ENCODE measurements at regions not wholly inside any gene's neighbourhood (a gene's known extent, or its start where the extent isn't known, plus 50 kb on each side); places are given as distances from the start of the nearest gene placed in this dataset.

DNA sequence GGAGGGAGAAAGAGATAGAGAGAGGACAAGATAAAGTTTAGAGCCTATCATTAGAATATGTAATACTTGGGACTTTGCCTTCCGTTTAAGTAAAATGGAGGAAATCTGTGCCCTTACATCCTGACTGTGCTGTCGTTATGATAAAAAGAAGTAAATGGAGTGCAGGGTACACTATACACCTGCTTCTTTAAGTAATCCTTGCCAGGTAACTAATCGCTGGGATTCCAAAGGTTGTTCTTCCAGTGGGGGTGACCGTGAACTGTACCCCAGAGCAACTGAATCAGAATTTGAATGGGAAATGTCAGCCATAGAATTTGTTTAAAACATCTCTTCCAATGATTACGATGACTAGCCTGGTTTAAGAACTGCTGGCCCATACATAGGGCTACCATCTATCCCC, 126.1 kb upstream of the EEA1 start:
- no TSS peak for BruUV-seq (replicated peaks)
- no peak for DNase-seq (ENCODE audit: low read depth, low spot score)
- RAD21 ChIA-PET (ENCODE audit: low non-redundant PET in 1 of 2, low total read pairs in 2 of 2, uncharacterized antibody in 2 of 2, unreplicated experiment in 2 of 2) = no interaction called here
- CTCF ChIA-PET = no interaction called here
- no peak for TF ChIP-seq SP1 (IDR thresholded peaks at IDR 0.05; ENCODE audit: low read depth)
- TF ChIP-seq, protein P1, sequence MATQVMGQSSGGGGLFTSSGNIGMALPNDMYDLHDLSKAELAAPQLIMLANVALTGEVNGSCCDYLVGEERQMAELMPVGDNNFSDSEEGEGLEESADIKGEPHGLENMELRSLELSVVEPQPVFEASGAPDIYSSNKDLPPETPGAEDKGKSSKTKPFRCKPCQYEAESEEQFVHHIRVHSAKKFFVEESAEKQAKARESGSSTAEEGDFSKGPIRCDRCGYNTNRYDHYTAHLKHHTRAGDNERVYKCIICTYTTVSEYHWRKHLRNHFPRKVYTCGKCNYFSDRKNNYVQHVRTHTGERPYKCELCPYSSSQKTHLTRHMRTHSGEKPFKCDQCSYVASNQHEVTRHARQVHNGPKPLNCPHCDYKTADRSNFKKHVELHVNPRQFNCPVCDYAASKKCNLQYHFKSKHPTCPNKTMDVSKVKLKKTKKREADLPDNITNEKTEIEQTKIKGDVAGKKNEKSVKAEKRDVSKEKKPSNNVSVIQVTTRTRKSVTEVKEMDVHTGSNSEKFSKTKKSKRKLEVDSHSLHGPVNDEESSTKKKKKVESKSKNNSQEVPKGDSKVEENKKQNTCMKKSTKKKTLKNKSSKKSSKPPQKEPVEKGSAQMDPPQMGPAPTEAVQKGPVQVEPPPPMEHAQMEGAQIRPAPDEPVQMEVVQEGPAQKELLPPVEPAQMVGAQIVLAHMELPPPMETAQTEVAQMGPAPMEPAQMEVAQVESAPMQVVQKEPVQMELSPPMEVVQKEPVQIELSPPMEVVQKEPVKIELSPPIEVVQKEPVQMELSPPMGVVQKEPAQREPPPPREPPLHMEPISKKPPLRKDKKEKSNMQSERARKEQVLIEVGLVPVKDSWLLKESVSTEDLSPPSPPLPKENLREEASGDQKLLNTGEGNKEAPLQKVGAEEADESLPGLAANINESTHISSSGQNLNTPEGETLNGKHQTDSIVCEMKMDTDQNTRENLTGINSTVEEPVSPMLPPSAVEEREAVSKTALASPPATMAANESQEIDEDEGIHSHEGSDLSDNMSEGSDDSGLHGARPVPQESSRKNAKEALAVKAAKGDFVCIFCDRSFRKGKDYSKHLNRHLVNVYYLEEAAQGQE (IDR thresholded peaks at IDR 0.05; ENCODE audit: low read depth) = no peak
- TF ChIP-seq POLR2AphosphoS5 (IDR thresholded peaks at IDR 0.05; ENCODE audit: low read depth, low read length) = no peak
- no peak for TF ChIP-seq RAD21 (IDR thresholded peaks at IDR 0.05; ENCODE audit: low read depth)
- no peak for TF ChIP-seq SIN3A (IDR thresholded peaks at IDR 0.05; ENCODE audit: low read depth)
- H3K27me3 ChIP-seq (ENCODE audit: insufficient read depth, low read length) = no peaks in the 10 kb centered on the region
- no peak overlapping the region for H3K9ac ChIP-seq (ENCODE audit: low read length)
- no peak overlapping the region for H2AFZ ChIP-seq (ENCODE audit: low read depth, low read length, poor library complexity, severe bottlenecking)
- H3K79me2 ChIP-seq (ENCODE audit: insufficient read depth, low read length) = no peaks in the 10 kb centered on the region
- ATAC-seq = no peak
- POLR2A ChIA-PET = no interaction called here
- intact Hi-C loops (cut with micrococcal nuclease) = no loop called here
- no peaks in the 10 kb centered on the region for H3K36me3 ChIP-seq (ENCODE audit: control insufficient read depth in 1 of 2, insufficient read depth in 2 of 2, low read length in 2 of 2)
- H3K27ac ChIP-seq (ENCODE audit: low read depth, low read length) = no peak overlapping the region
- H3K4me2 ChIP-seq (ENCODE audit: low read length) = no peak overlapping the region
- H3K9me3 ChIP-seq (ENCODE audit: control insufficient read depth in 1 of 2, insufficient read depth in 1 of 2, low read depth in 1 of 2, low read length in 2 of 2) = no peaks in the 10 kb centered on the region
- H4K20me1 ChIP-seq (ENCODE audit: insufficient read depth) = no peaks in the 10 kb centered on the region
- no peaks in the 10 kb centered on the region for H3K9me2 ChIP-seq (ENCODE audit: insufficient read depth)
- H3K4me3 ChIP-seq (replicated peaks in 1 of 2; ENCODE audit: low read depth in 1 of 2, low read length in 2 of 2) = no peak overlapping the region
- peaks cover 6% of the 10 kb centered on the region in 2 experiments; a peak in 3 of 4 replicates for H3K4me1 ChIP-seq (ENCODE audit: control insufficient read depth in 1 of 2, insufficient read depth in 2 of 2, low read length in 2 of 2)

DNA sequence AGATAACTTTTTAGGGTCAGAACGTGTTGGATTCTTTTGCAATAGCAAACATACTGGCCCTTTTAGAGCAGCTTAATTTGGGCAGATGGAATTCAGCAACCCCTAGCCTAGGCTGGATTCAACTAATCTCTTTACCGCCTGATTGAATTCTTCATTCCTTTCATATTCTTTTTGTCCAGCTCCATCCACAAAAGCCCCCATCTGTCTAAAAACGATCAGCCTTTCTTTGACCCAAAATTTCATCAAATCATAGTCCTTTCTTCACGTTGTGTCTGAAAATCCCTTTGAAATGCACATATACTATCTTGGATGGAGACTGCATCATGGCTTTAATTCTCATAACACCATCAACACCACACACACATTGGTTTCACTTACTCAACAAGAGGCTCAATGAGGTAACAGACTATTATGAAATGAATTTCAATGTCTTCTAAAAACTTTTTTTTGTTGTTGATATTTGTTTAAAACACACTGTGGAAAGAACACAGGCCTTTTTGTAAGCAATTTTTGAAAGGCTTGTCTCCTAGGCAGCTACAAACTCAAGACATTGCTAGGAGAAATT, 128.0 kb upstream of the EEA1 start:
- no TSS peak for BruUV-seq (replicated peaks)
- Histone ChIP-seq H3K27ac (ENCODE audit: low read depth, low read length) (no peak overlapping the region), H3K36me3 (ENCODE audit: control insufficient read depth in 1 of 2, insufficient read depth in 2 of 2, low read length in 2 of 2) (no peaks in the 10 kb centered on the region), H3K79me2 (ENCODE audit: insufficient read depth, low read length) (no peaks in the 10 kb centered on the region), H3K9me3 (ENCODE audit: control insufficient read depth in 1 of 2, insufficient read depth in 1 of 2, low read depth in 1 of 2, low read length in 2 of 2) (no peaks in the 10 kb centered on the region), H4K20me1 (ENCODE audit: insufficient read depth) (no peaks in the 10 kb centered on the region), H3K9ac (ENCODE audit: low read length) (no peak overlapping the region), H3K4me3 (replicated peaks in 1 of 2; ENCODE audit: low read depth in 1 of 2, low read length in 2 of 2) (no peak overlapping the region), H2AFZ (ENCODE audit: low read depth, low read length, poor library complexity, severe bottlenecking) (no peak overlapping the region), H3K27me3 (ENCODE audit: insufficient read depth, low read length) (no peaks in the 10 kb centered on the region), H3K9me2 (ENCODE audit: insufficient read depth) (no peaks in the 10 kb centered on the region), H3K4me1 (ENCODE audit: control insufficient read depth in 1 of 2, insufficient read depth in 2 of 2, low read length in 2 of 2) (no peaks in the 10 kb centered on the region), H3K4me2 (ENCODE audit: low read length) (no peak overlapping the region)
- ATAC-seq (no peak), DNase-seq (ENCODE audit: low read depth, low spot score) (no peak)
- ChIA-PET POLR2A (no interaction called here), RAD21 (ENCODE audit: low non-redundant PET in 1 of 2, low total read pairs in 2 of 2, uncharacterized antibody in 2 of 2, unreplicated experiment in 2 of 2) (no interaction called here), CTCF (no interaction called here)
- intact Hi-C loops (cut with micrococcal nuclease) = no loop called here
- TF ChIP-seq YY1 (IDR thresholded peaks at IDR 0.05; ENCODE audit: extremely low read depth, insufficient replicate concordance, low read depth, low read length) = no peak
- TF ChIP-seq, protein P2, sequence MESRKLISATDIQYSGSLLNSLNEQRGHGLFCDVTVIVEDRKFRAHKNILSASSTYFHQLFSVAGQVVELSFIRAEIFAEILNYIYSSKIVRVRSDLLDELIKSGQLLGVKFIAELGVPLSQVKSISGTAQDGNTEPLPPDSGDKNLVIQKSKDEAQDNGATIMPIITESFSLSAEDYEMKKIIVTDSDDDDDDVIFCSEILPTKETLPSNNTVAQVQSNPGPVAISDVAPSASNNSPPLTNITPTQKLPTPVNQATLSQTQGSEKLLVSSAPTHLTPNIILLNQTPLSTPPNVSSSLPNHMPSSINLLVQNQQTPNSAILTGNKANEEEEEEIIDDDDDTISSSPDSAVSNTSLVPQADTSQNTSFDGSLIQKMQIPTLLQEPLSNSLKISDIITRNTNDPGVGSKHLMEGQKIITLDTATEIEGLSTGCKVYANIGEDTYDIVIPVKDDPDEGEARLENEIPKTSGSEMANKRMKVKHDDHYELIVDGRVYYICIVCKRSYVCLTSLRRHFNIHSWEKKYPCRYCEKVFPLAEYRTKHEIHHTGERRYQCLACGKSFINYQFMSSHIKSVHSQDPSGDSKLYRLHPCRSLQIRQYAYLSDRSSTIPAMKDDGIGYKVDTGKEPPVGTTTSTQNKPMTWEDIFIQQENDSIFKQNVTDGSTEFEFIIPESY (IDR thresholded peaks at IDR 0.05; ENCODE audit: extremely low read depth, insufficient replicate concordance, low read length) = no peak
- no peak for TF ChIP-seq EGR1 (IDR thresholded peaks at IDR 0.05; ENCODE audit: low read depth)
- TF ChIP-seq RAD21 (IDR thresholded peaks at IDR 0.05; ENCODE audit: low read depth) = no peak
- no peak for TF ChIP-seq POLR2A (IDR thresholded peaks at IDR 0.05; ENCODE audit: borderline replicate concordance, extremely low read depth, insufficient read depth, insufficient read length)
- TF ChIP-seq CEBPB (IDR thresholded peaks at IDR 0.05; ENCODE audit: low read depth) = no peak
- TF ChIP-seq JUND (IDR thresholded peaks at IDR 0.05) = no peak
- no peak for TF ChIP-seq CBX3 (IDR thresholded peaks at IDR 0.05; ENCODE audit: low read depth)
- no peak for TF ChIP-seq EZH2 (IDR thresholded peaks at IDR 0.05)
- TF ChIP-seq, protein P3, sequence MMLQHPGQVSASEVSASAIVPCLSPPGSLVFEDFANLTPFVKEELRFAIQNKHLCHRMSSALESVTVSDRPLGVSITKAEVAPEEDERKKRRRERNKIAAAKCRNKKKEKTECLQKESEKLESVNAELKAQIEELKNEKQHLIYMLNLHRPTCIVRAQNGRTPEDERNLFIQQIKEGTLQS (IDR thresholded peaks at IDR 0.05) = no peak
- no peak for TF ChIP-seq SP1 (IDR thresholded peaks at IDR 0.05; ENCODE audit: low read depth)
